WTC11 (cell line): ENCODE measurements at regions not wholly inside any gene's neighbourhood (a gene's known extent, or its start where the extent isn't known, plus 50 kb on each side); places are given as distances from the start of the nearest gene placed in this dataset.

Source experiments
- ATAC-seq: fragments of 200-7000 bp; cut with Tn5 transposase; 2 replicates; pipeline ENCODE4 v1.10.0; 2021; ENCODE audit warnings: mild to moderate bottlenecking, moderate library complexity
- CTCF ChIA-PET: fragments of 300-600 bp; sonication (Branson Sonifier 250); formaldehyde crosslinking; loops from one replicate; lab custom pipeline; 2021; ENCODE audit warnings: antibody characterized with exemption; lab: Charles Lee
- POLR2A ChIA-PET: fragments of 350-600 bp; sonication (Branson Sonifier 250); formaldehyde crosslinking; loops from one replicate; lab custom pipeline; 2021; ENCODE audit warnings: antibody characterized with exemption; lab: Charles Lee
- DNase-seq: peaks from one replicate; pipeline ENCODE4 v3.0.0; 2021; ENCODE audit warnings: low spot score
- H3K27ac Mint-ChIP-seq: 2 replicates; pipeline ENCODE4 v1.8.0; 2021; ENCODE audit warnings: mixed read lengths
- H3K27me3 Mint-ChIP-seq: 2 replicates; pipeline ENCODE4 v1.8.0; 2021; ENCODE audit warnings: low read depth, mild to moderate bottlenecking, moderate library complexity, mixed read lengths
- H3K36me3 Mint-ChIP-seq: 2 replicates; pipeline ENCODE4 v1.8.0; 2021; ENCODE audit warnings: mixed read lengths
- H3K4me1 Mint-ChIP-seq: 2 replicates; pipeline ENCODE4 v1.8.0; 2022; ENCODE audit warnings: mixed read lengths
- H3K4me3 Mint-ChIP-seq: 2 replicates; pipeline ENCODE4 v1.8.0; 2021; ENCODE audit warnings: mild to moderate bottlenecking, moderate library complexity, mixed read lengths
- H3K9me3 Mint-ChIP-seq: 2 replicates; pipeline ENCODE4 v1.8.0; 2021; ENCODE audit warnings: mixed read lengths
- AR ChIP-seq: fragments of 250-450 bp; sonication (Bioruptor Pico); IDR thresholded peaks from 2 replicates; pipeline ENCODE4 v1.9.0; 2021; ENCODE audit warnings: mild to moderate bottlenecking
- CREB1 ChIP-seq: sonication (generic); formaldehyde crosslinking; IDR thresholded peaks from 2 replicates; pipeline ENCODE4 v1.8.0; 2023; ENCODE audit warnings: mild to moderate bottlenecking, missing genetic modification reagents
- E2F4 ChIP-seq: sonication (generic); formaldehyde crosslinking; IDR thresholded peaks from 2 replicates; pipeline ENCODE4 v1.8.1; 2022; ENCODE audit warnings: low read depth, mild to moderate bottlenecking, moderate library complexity, missing genetic modification reagents, borderline replicate concordance
- ERG ChIP-seq: fragments of 250-450 bp; sonication (Bioruptor Pico); IDR thresholded peaks from 2 replicates; pipeline ENCODE4 v1.8.0; 2021; ENCODE audit warnings: mild to moderate bottlenecking
- ETV6 ChIP-seq: sonication (generic); formaldehyde crosslinking; IDR thresholded peaks from 2 replicates; pipeline ENCODE4 v1.8.1; 2022; ENCODE audit warnings: mild to moderate bottlenecking, missing genetic modification reagents
- GABPB1 ChIP-seq: sonication (generic); formaldehyde crosslinking; IDR thresholded peaks from 2 replicates; pipeline ENCODE4 v1.8.1; 2023; ENCODE audit warnings: mild to moderate bottlenecking, missing genetic modification reagents
- IRF1 ChIP-seq: sonication (generic); formaldehyde crosslinking; IDR thresholded peaks from 2 replicates; pipeline ENCODE4 v1.8.0; 2023; ENCODE audit warnings: missing genetic modification reagents
- JUN ChIP-seq: sonication (generic); formaldehyde crosslinking; IDR thresholded peaks from 2 replicates; pipeline ENCODE4 v1.8.0; 2023; ENCODE audit warnings: mild to moderate bottlenecking, missing genetic modification reagents
- KAT7 ChIP-seq: sonication (generic); formaldehyde crosslinking; IDR thresholded peaks from 2 replicates; pipeline ENCODE4 v1.8.1; 2023; ENCODE audit warnings: missing genetic modification reagents, mild to moderate bottlenecking, borderline replicate concordance
- MYBL2 ChIP-seq: sonication (generic); formaldehyde crosslinking; IDR thresholded peaks from 2 replicates; pipeline ENCODE4 v1.8.1; 2023; ENCODE audit warnings: mild to moderate bottlenecking, moderate library complexity, missing genetic modification reagents
- NFE2L1 ChIP-seq: sonication (generic); formaldehyde crosslinking; IDR thresholded peaks from 2 replicates; pipeline ENCODE4 v1.8.1; 2023; ENCODE audit warnings: missing genetic modification reagents
- NR1H2 ChIP-seq: sonication (generic); formaldehyde crosslinking; IDR thresholded peaks from 2 replicates; pipeline ENCODE4 v1.9.0; 2021; ENCODE audit warnings: mild to moderate bottlenecking, moderate library complexity, missing genetic modification reagents
- NR2C2 ChIP-seq: sonication (generic); formaldehyde crosslinking; IDR thresholded peaks from 2 replicates; pipeline ENCODE4 v1.8.0; 2022; ENCODE audit warnings: mild to moderate bottlenecking, missing genetic modification reagents
- PRRX2 ChIP-seq: fragments of 250-450 bp; sonication (Bioruptor Pico); IDR thresholded peaks from 2 replicates; pipeline ENCODE4 v1.8.0; 2021; ENCODE audit warnings: mild to moderate bottlenecking
- SMAD3 ChIP-seq: sonication (generic); formaldehyde crosslinking; IDR thresholded peaks from 2 replicates; pipeline ENCODE4 v1.8.0; 2022; ENCODE audit warnings: missing genetic modification reagents, mild to moderate bottlenecking, borderline replicate concordance
- TCF7 ChIP-seq: sonication (generic); formaldehyde crosslinking; IDR thresholded peaks from 2 replicates; pipeline ENCODE4 v1.8.0; 2022; ENCODE audit warnings: mild to moderate bottlenecking, low read depth, missing genetic modification reagents, moderate library complexity
- TEAD4 ChIP-seq: sonication (generic); formaldehyde crosslinking; IDR thresholded peaks from 2 replicates; pipeline ENCODE4 v1.8.0; 2022; ENCODE audit warnings: mild to moderate bottlenecking, missing genetic modification reagents
- USF1 ChIP-seq: sonication (generic); formaldehyde crosslinking; IDR thresholded peaks from 2 replicates; pipeline ENCODE4 v1.8.0; 2022; ENCODE audit warnings: mild to moderate bottlenecking, missing genetic modification reagents
- ZMAT4 ChIP-seq: fragments of 250-450 bp; sonication (Bioruptor Pico); IDR thresholded peaks from 2 replicates; pipeline ENCODE4 v1.9.0; 2021; ENCODE audit warnings: mild to moderate bottlenecking
- ZNF138 ChIP-seq: sonication (generic); formaldehyde crosslinking; conservative IDR thresholded peaks from 2 replicates; pipeline ENCODE4 v1.8.1; 2022; ENCODE audit warnings: mild to moderate bottlenecking, moderate library complexity, missing genetic modification reagents
- ZNF396 ChIP-seq: fragments of 250-450 bp; sonication (Bioruptor Pico); IDR thresholded peaks from 2 replicates; pipeline ENCODE4 v1.8.0; 2021; ENCODE audit warnings: mild to moderate bottlenecking, moderate library complexity, borderline replicate concordance

GRCh38 chr6:137976430-137976829 is 109.4 kb downstream of the TNFAIP3 start:
- Mint-ChIP-seq H3K9me3 (peaks cover 8% of the 10 kb centered on the region), H3K27me3 (no peaks in the 10 kb centered on the region), H3K36me3 (no peaks in the 10 kb centered on the region), H3K27ac (no peak overlapping the region; the same call in 1 of the 2 replicates), H3K4me1 (peaks cover 13% of the 10 kb centered on the region), H3K4me3 (no peak overlapping the region)
- DNase-seq (no peak), ATAC-seq (no peak)
- TF ChIP-seq E2F4 (CRISPR knock-in tag) (no peak), ETV6 (CRISPR knock-in tag) (no peak), GABPB1 (CRISPR knock-in tag) (no peak), USF1 (CRISPR knock-in tag) (no peak), ZNF138 (CRISPR knock-in tag) (no peak), NR2C2 (CRISPR knock-in tag) (no peak)
- ChIA-PET POLR2A (no interaction called here), CTCF (interaction anchor here (1.3 to 2.6 kb wide), 4 partner anchors 28 to 272 kb away, joined by 3 to 10 read pairs (median 5); no protein-coding TSS in a partner anchor)

- no peak overlapping the region for H3K4me3 Mint-ChIP-seq
- CTCF ChIA-PET: interaction anchor here (1.4 to 2.6 kb wide), 2 partner anchors 28 to 269 kb away, joined by 3 to 10 read pairs; no protein-coding TSS in a partner anchor
- POLR2A ChIA-PET: no interaction called here
- DNase-seq (no peak), ATAC-seq (no peak)
- TF ChIP-seq ZMAT4 (no peak), TEAD4 (CRISPR knock-in tag) (no peak), ERG (CRISPR knock-in tag) (no peak), NR1H2 (CRISPR knock-in tag) (no peak), ZNF396 (no peak), PRRX2 (CRISPR knock-in tag) (no peak), CREB1 (CRISPR knock-in tag) (no peak), NFE2L1 (CRISPR knock-in tag) (no peak)
- H3K4me1 Mint-ChIP-seq: peaks cover 13% of the 10 kb centered on the region
- no peaks in the 10 kb centered on the region for H3K27me3 Mint-ChIP-seq
- H3K9me3 Mint-ChIP-seq: peaks cover 8% of the 10 kb centered on the region
- H3K36me3 Mint-ChIP-seq: no peaks in the 10 kb centered on the region
- no peak overlapping the region for H3K27ac Mint-ChIP-seq
These were observed 110.1 kb downstream of the TNFAIP3 start for GRCh38 chr6:137977206-137977605.

GRCh38 chr6:137977814-137978213 is 110.8 kb downstream of the TNFAIP3 start:
- Mint-ChIP-seq H3K9me3 (peaks cover 8% of the 10 kb centered on the region), H3K27ac (no peak overlapping the region), H3K36me3 (no peaks in the 10 kb centered on the region), H3K4me3 (no peak overlapping the region), H3K4me1 (peaks cover 13% of the 10 kb centered on the region), H3K27me3 (no peaks in the 10 kb centered on the region)
- TF ChIP-seq KAT7 (CRISPR knock-in tag) (no peak), TCF7 (CRISPR knock-in tag) (no peak), SMAD3 (CRISPR knock-in tag) (no peak)
- no peak for DNase-seq
- ChIA-PET CTCF (interaction anchor here (1.4 kb wide), 1 partner anchor 27 kb away, joined by 3 read pairs; no protein-coding TSS in a partner anchor), POLR2A (no interaction called here)
- no peak for ATAC-seq

- no peaks in the 10 kb centered on the region for H3K27me3 Mint-ChIP-seq
- no peak overlapping the region for H3K4me3 Mint-ChIP-seq
- H3K27ac Mint-ChIP-seq: no peak overlapping the region
- ChIA-PET POLR2A (no interaction called here), CTCF (no interaction called here)
- DNase-seq (no peak), ATAC-seq (no peak)
- H3K9me3 Mint-ChIP-seq: peaks cover 7% of the 10 kb centered on the region
- H3K36me3 Mint-ChIP-seq: no peaks in the 10 kb centered on the region
- H3K4me1 Mint-ChIP-seq: peaks cover 13% of the 10 kb centered on the region
- TF ChIP-seq IRF1 (CRISPR knock-in tag) (no peak), JUN (no peak), ERG (CRISPR knock-in tag) (no peak), MYBL2 (CRISPR knock-in tag) (no peak), AR (CRISPR knock-in tag) (no peak)
These were observed 111.3 kb downstream of the TNFAIP3 start for GRCh38 chr6:137978252-137978896.
